Myocyte (in vitro differentiated cells): ENCODE measurements at regions not wholly inside any gene's neighbourhood (a gene's known extent, or its start where the extent isn't known, plus 50 kb on each side); places are given as distances from the start of the nearest gene placed in this dataset.
A peak's percentile ranks its signal among the peaks of the same experiment; 100 is the strongest.

Experiments used
- DNase-seq: peaks from one replicate; pipeline ENCODE4 v3.0.0-alpha.2; 2012; ENCODE audit warnings: low read depth

DNA sequence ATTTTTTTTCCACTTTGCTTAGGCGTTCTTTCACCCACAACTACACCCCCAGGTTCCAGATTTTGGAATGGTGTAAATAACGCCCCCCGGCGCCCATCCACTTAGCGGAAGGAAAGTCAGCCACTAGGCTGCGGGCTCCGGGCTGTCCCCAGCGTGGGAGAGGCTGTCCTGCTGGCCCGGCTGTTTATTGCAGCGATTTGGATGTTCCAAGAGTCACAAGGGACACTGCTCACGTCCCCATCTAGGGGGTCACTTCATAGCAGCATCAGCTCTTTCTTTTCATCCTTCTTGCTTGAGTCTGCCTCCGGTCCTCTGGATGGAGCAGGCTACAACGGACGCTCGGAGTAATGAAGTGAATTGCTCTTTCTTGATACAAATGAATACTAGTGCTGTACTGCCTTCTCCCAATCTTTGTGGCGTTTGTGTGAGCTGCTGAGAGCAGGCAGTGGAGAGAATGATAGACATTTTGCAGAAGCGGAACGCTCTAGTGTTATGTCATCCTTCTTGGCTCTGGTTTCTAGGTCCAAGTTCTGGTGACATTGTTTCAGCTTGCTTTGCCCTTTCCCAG, 50.7 kb upstream of the PAIP2B start:
- DNase-seq: peak; percentile 74

GRCh38 chr2:71277147-71277475, 50.2 kb upstream of the PAIP2B start:
- no peak for DNase-seq

- peak; percentile 90 for DNase-seq
Observed at GRCh38 chr2:71276311-71277146, 49.6 kb upstream of the PAIP2B start.
